GM21423 (cell line): ENCODE measurements at regions not wholly inside any gene's neighbourhood (a gene's known extent, or its start where the extent isn't known, plus 50 kb on each side); places are given as distances from the start of the nearest gene placed in this dataset.

ENCODE experiments used
- ATAC-seq: cut with Tn5 transposase; IDR thresholded peaks from one replicate; pipeline ENCODE4 v1.9.1; 2021; ENCODE audit warnings: mild to moderate bottlenecking, moderate library complexity; ENCODE audit not compliant: unreplicated experiment

GRCh38 chrX:39167791-39168190 lies 366.5 kb downstream of the MID1IP1 start:
- peak; percentile 84 for ATAC-seq

DNA sequence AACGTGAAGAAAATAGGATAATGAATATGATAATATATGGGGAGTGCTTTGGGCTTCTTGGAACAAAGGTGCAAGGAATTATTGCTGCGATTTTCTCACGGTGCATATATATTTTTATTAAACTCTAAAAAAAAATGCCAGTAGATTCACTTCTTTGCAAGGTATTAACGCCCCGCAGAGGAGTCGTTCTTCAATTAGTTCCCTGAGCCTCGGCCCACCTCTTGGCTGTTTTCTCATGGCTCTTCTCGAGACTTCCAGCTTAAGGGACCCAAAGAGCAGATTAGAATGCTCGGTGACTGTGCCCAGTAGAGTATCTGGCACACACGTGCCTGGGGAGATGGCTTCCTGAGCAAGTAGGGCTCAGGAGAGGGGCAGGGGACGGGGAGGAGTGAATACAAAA lies 367.4 kb downstream of the MID1IP1 start:
- ATAC-seq = no peak

- ATAC-seq = no peak
Measured at GRCh38 chrX:39169976-39170375, 368.7 kb downstream of the MID1IP1 start.

DNA sequence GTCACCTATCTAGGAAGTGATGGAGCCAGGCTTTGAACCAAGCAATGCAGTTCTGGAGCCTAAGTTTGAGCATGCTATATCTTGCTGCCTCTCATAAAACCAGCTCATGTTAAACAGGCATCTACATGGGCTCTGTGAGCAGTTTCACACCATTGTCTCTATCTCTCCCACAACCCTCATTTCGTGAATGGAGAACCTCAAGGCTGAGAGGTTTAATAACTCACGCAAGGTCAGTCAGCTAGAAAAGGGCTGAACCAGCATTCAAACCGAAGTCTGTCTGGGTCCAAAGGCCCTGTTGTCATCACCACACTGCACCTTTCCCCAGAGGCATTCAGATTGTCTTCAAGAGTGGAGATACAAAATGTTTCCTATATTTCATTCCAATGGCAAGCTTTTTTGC lies 369.2 kb downstream of the MID1IP1 start:
- no peak for ATAC-seq

DNA sequence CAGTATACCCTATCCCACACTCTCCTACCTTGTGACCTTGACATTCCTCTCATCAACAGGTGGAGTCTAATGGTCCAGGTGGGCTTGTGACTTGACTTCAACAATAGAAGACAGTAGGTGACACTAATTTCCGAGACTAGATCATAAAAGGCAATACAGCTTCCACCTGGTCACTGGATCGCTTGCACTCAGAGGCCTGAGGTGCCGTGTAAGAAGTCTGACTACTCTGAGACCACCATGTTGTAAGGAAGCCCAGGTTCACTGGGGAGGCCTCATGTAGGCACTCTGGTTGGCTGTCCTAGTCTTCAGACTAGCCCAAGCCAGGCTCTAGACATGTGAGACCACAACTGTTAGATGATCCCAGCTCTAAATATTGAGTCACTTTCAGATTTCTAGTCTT lies 370.4 kb downstream of the MID1IP1 start:
- ATAC-seq = no peak

GRCh38 chrX:39174241-39174771 lies 373.0 kb downstream of the MID1IP1 start:
- ATAC-seq = no peak

GRCh38 chrX:39174772-39175417 lies 373.6 kb downstream of the MID1IP1 start:
- ATAC-seq = no peak

DNA sequence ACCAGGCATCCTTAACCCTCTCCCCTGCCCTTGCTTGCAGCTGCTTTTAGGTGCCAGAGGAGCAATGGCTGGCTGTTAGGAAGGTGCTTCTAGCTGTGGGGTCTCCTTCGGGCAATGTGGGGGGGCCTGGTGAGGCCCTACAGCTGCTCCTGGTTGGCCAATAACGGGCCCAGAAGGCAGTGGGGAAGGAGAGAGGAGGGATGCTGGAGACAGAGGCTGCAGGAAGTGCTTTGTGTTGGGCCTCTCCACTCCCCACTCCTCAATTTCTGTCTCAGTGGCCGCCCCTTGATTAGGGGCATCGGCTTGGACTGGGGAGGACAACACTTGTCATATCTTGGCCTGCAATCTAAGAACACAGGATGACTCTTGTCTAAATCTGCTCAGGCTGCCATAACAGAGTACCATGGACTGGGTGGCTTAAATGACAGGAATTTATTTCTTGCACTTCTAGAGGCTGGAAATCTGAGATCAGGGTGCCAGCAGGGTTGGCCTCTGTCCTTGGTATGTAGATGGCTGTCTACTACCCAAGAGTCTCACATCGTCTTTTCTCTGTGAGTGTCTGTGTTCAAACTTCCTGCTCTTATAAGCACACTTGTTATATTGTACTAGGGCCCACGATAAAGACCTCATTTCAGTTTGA lies 374.3 kb downstream of the MID1IP1 start:
- ATAC-seq = no peak

DNA sequence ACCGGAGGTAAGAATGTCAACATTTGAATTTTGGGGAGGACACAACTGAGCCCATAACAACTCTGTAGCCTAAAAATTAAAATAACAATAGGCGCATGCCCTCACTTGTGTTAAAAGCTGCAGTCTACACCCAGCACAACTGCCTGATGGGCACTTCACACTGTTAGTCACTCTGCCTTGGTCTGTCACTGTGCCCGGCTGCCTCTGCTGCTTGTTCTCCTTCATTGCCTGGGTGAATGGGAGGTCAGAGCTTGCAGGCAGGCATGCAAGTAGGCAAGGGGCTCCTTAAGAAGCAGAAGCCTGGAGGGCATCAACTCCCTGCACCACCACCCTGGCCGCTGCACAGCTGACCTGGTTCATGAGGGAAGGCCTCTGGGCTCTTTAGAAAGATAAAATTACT lies 374.8 kb downstream of the MID1IP1 start:
- ATAC-seq = no peak

GRCh38 chrX:39189431-39189830 lies 388.2 kb downstream of the MID1IP1 start:
- ATAC-seq = no peak

DNA sequence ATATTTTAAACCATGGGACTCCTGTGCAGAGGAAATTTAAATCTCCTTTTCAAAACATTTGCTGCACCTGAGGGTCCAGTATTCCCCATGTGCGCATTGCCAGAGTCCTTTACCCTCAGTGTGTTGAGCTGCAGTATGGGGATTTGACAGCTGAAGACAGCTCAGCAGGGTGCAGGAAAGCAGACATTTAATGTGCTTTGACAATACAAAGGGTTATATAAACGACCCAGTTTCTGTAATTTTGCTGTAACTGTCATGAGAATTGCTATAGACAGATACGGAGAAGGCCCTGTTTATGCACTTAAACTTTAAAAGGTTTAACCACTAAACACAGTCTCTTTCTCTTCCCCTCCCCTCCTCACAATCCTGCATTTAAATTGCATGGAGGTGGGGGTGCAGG lies 393.4 kb downstream of the MID1IP1 start:
- no peak for ATAC-seq

DNA sequence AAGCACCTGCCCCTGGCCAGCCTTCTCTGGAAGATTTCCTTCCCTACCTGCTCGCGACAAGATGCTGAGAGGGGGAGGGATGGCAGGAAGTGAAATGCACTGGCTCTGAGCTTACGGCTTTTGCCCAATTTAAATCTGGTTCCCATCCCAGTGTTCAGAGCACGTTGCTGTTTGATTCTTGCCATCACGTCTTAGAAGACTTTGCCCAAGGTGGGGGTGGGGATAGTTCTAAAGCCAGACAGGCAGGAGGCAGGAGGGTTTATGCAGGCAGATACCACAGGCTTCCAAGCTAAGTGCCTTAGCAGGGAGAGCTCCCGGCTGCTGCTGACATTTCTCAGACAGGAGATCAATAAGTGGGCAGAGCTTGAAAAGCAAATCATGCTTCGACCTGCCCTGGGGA lies 393.9 kb downstream of the MID1IP1 start:
- no peak for ATAC-seq

- peak; percentile 94 for ATAC-seq
Measured at GRCh38 chrX:39196192-39197102, 395.2 kb downstream of the MID1IP1 start.

- ATAC-seq = no peak
Measured at GRCh38 chrX:39199429-39199828, 398.2 kb downstream of the MID1IP1 start.

DNA sequence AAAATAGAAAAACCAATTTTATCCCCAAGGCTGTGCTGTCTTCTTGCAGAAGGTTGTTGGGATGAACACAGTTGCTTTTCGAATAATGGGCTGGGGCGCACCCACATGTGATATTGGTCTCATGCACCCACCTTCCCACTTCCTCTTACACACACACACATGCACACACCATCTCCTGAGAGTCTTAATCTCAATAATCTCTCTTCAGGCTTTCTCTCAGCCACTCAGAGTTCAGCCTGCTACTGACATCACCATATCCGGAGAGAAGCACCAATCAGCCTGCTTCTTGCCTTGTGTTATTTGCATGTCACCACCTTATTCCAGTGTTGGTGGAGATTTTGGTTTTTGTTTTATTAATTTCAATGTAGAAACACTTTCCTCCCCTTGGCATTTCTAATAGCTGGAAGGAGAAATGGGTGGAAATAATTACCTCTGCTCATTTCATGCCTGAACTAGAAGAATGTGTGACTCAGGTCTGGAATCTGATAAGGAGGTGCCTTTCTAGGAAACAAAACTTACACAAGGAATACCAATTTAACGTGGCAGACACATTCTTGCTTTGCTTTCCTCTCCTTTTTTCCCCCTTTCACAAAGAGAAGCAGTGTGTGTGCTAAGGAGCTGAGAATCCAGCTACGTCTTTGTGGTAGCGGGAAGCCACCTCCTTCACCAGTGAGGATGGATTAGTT lies 400.2 kb downstream of the MID1IP1 start:
- no peak for ATAC-seq

DNA sequence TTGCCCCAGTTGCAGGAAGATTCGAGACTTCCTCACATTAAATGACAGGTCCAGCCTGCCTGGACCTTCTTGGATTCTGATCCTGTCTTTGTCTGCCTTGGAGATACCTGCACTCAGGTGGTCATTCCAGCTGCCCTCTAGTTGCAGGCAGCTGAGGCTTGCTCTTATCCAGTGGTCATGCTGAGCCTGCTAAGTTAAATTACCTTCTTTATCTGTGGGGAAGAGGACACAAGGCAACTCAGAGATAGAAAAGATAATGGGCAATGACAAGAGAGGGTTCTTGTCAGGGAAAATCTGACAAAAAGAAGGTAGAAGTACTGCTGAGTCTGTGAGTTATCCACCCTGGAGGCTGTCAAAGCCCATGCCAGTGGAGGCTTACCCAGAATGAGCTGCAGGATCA lies 401.4 kb downstream of the MID1IP1 start:
- no peak for ATAC-seq

DNA sequence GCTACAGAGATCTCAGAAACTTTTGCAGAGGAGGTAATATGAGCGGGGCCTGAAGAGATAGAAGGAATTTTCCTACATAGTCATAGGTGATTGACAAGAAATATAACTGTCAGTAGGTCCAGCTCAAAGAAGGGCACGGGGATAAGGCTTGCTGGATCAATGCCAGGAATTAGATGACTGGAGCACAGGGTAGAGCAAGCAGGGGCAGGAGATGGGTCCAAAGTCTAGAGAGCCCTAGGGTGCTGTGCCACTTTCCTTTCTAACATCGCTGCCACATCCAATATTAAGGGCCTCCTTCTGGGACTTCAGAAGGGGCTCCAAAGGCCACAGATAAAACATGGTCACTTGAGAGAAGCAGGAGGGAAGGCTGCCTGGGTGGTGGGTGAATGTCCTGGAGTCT lies 402.2 kb downstream of the MID1IP1 start:
- no peak for ATAC-seq

DNA sequence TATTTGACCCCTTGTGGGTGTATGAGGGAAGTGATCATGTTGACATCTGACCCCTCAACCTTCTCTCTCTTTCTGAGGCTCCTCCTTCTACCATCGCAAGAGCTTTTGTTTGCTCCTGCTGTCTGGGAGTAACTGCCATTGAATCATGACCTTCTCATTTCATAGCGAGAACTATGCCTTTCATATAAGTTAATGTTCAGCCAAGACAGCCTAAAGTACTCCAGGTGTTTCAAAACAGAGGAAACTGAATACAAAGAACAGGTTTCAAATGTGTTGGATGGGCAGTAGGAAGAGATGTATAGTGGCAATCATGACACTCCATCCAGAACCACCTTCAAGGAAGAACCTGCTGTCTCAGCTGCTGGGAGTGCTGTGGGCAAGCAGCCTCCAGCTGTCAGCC lies 403.1 kb downstream of the MID1IP1 start:
- no peak for ATAC-seq

GRCh38 chrX:39204945-39205344 lies 403.7 kb downstream of the MID1IP1 start:
- ATAC-seq = no peak

GRCh38 chrX:39205467-39205866 lies 404.2 kb downstream of the MID1IP1 start:
- ATAC-seq = no peak
